Thoracic aorta (tissue), 2 donors: ENCODE measurements at regions not wholly inside any gene's neighbourhood (a gene's known extent, or its start where the extent isn't known, plus 50 kb on each side); places are given as distances from the start of the nearest gene placed in this dataset.
"Not testable (repeated sequence)": the region's sequence is repeated elsewhere in the genome, so short reads cannot be mapped to it uniquely, and the experiment has no call there.

ENCODE experiments used
- ATAC-seq: fragments of 150-250 bp; one replicate; pipeline ENCODE4 v1.8.0; 2017; ENCODE audit warnings: low read depth; ENCODE audit not compliant: insufficient number of reproducible peaks, low FRiP score
- DNase-seq: peaks from one replicate; pipeline ENCODE4 v3.0.0-alpha.2; 2020; ENCODE audit warnings: low spot score
- H3K27ac ChIP-seq, 2 donors: fragments of 200-600 bp; sonication (generic); 1 replicate in 1 of 2; 2 replicates in 1 of 2; pipeline ENCODE4 v1.5.1; 2016; ENCODE audit warnings: mild to moderate bottlenecking in 2 of 2, moderate library complexity in 2 of 2
- H3K27me3 ChIP-seq: fragments of 200-600 bp; sonication (generic); replicated peaks from 2 replicates; pipeline ENCODE4 v1.6.0; 2016; ENCODE audit warnings: mild to moderate bottlenecking; ENCODE audit not compliant: insufficient read depth
- H3K36me3 ChIP-seq: fragments of 200-600 bp; sonication (generic); one replicate; pipeline ENCODE4 v1.5.1; 2016
- H3K4me1 ChIP-seq, 2 donors: fragments of 200-600 bp; sonication (generic); 1 replicate in 1 of 2; 2 replicates in 1 of 2; pipeline versions ENCODE4 v1.5.1 to v1.6.0; 2016; ENCODE audit warnings: low read depth in 2 of 2, mild to moderate bottlenecking in 1 of 2; ENCODE audit not compliant: control insufficient read depth in 1 of 2
- H3K4me3 ChIP-seq: fragments of 200-600 bp; sonication (generic); 2 replicates; pipeline ENCODE4 v1.5.1; 2016; ENCODE audit warnings: mild to moderate bottlenecking
- H3K9me3 ChIP-seq: fragments of 200-600 bp; sonication (generic); 2 replicates; pipeline ENCODE4 v1.5.1; 2016
- CTCF ChIP-seq: fragments of 200-600 bp; sonication (generic); IDR thresholded peaks from one replicate; pipeline ENCODE4 v1.5.1; 2019; ENCODE audit warnings: antibody characterized with exemption

- Histone ChIP-seq H3K4me3 (no peak overlapping the region), H3K36me3 (no peaks in the 10 kb centered on the region), H3K4me1 (no peaks in the 10 kb centered on the region), H3K27me3 (no peaks in the 10 kb centered on the region), H3K27ac (no peak overlapping the region), H3K9me3 (no peaks in the 10 kb centered on the region)
- TF ChIP-seq CTCF, result no peak
- ATAC-seq, result no peak
- no peak for DNase-seq
Observed at GRCh38 chr10:29771376-29771775, 136.6 kb upstream of the SVIL start.

GRCh38 chr10:29769277-29769676, 134.5 kb upstream of the SVIL start:
- ATAC-seq, H3K27ac ChIP-seq, H3K27me3 ChIP-seq, H3K9me3 ChIP-seq, H3K4me1 ChIP-seq, H3K36me3 ChIP-seq, DNase-seq, H3K4me3 ChIP-seq: not testable (repeated sequence)

- Histone ChIP-seq H3K4me1 (peaks cover 0 to 3% of the 10 kb centered on the region in 2 donors), H3K27me3 (no peaks in the 10 kb centered on the region), H3K36me3 (no peaks in the 10 kb centered on the region), H3K27ac (no peak overlapping the region), H3K4me3 (no peak overlapping the region), H3K9me3 (no peaks in the 10 kb centered on the region)
- DNase-seq (no peak), ATAC-seq (no peak)
- no peak for TF ChIP-seq CTCF
Observed at GRCh38 chr10:29767968-29768367, 133.2 kb upstream of the SVIL start.

- no peak for TF ChIP-seq CTCF
- no peak for ATAC-seq
- peaks cover 0 to 3% of the 10 kb centered on the region in 2 donors for H3K4me1 ChIP-seq
Observed at GRCh38 chr10:29766753-29767152, 132.0 kb upstream of the SVIL start.

GRCh38 chr10:29765330-29765729, 130.6 kb upstream of the SVIL start:
- Histone ChIP-seq H3K27ac (no peak overlapping the region), H3K4me3 (no peak overlapping the region), H3K27me3 (no peaks in the 10 kb centered on the region), H3K4me1 (peaks cover 0 to 3% of the 10 kb centered on the region in 2 donors), H3K9me3 (no peaks in the 10 kb centered on the region), H3K36me3 (no peaks in the 10 kb centered on the region)
- DNase-seq (no peak), ATAC-seq (no peak)
- TF ChIP-seq CTCF, result no peak

More at GRCh38 chr10:29766753-29767152, 132.0 kb upstream of the SVIL start:
- no peak overlapping the region for H3K4me3 ChIP-seq
- no peaks in the 10 kb centered on the region for H3K36me3 ChIP-seq
- H3K9me3 ChIP-seq, result no peaks in the 10 kb centered on the region
- H3K27me3 ChIP-seq, result no peaks in the 10 kb centered on the region
- H3K27ac ChIP-seq, result no peak overlapping the region
- no peak for DNase-seq

- TF ChIP-seq CTCF, result no peak
- no peak overlapping the region for H3K27ac ChIP-seq
- no peaks in the 10 kb centered on the region for H3K36me3 ChIP-seq
- H3K4me3 ChIP-seq, result no peak overlapping the region
- peaks cover 0 to 3% of the 10 kb centered on the region in 2 donors for H3K4me1 ChIP-seq
- no peaks in the 10 kb centered on the region for H3K9me3 ChIP-seq
- H3K27me3 ChIP-seq, result no peaks in the 10 kb centered on the region
- DNase-seq, result no peak
- ATAC-seq, result no peak
Observed at GRCh38 chr10:29763396-29763795, 128.6 kb upstream of the SVIL start.
